IPS-18c (cell line): ENCODE measurements at regions not wholly inside any gene's neighbourhood (a gene's known extent, or its start where the extent isn't known, plus 50 kb on each side); places are given as distances from the start of the nearest gene placed in this dataset.

Source experiments
- H3K4me3 ChIP-seq: 2 replicates; pipeline ENCODE4 v1.7.0; 2013; ENCODE audit warnings: low read depth, mild to moderate bottlenecking, low read length, moderate library complexity; ENCODE audit not compliant: insufficient read depth
- H3K9me3 ChIP-seq: one replicate; pipeline ENCODE4 v1.6.1; 2013; ENCODE audit warnings: mild to moderate bottlenecking, low read length, moderate library complexity; ENCODE audit not compliant: control insufficient read depth, insufficient read depth

DNA sequence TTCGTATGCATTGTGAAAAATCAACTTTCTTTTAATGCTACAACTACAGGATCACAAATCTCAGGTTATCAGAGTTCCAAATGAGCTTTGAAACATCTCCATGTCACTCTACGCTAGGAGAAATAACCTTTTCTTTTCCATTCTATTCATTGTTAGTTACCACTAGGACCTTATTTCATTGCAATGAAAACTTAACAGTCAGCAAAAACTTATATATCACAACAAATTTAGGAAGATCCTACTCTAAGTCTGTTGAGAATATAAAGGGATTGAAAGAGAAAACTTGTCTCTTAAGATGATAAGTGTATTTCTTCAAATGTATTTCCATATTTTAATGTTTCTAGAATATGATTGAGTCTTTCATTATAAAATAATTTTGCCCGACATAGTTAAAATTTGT, 539.1 kb downstream of the TMTC2 start:
- H3K9me3 ChIP-seq: no peaks in the 10 kb centered on the region
- no peak overlapping the region for H3K4me3 ChIP-seq

DNA sequence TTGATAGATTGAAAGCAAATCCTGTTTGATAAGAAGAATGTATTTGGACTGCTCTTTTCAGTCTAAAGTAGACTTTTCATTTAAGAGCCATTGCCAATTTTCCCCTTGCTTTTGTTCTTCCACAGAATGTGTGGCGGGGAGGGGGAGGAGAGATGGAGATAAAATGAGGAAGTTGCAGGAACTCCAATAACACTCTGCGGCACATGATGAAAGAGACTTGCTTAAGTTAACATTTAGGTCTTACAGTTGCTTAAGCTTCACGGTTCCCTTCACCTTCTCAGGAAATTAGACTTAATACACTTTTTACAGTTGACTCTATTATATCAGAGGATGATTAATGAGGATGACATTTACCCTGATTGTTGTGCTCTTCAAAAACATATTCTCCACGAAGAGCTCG, 537.3 kb downstream of the TMTC2 start:
- Histone ChIP-seq H3K4me3 (no peak overlapping the region), H3K9me3 (no peaks in the 10 kb centered on the region)

DNA sequence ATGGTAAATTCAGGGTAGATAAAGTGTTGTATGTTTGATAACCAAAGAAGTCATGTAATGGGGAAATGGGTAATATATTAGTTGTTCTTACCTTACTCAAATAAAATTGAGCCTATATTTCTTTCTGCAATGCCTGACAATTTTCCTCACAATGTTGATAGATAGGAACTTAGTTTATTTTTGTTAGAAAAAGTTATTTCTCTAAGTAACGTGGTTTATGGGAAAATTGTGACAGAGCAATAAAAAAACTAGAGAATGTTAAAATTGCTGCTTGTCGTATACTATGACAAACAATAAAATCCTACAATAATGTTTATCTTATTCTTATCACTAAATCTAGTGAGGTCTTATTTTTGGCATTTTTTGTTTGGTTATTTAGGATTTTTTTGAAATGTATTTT, 534.1 kb downstream of the TMTC2 start:
- H3K9me3 ChIP-seq: no peaks in the 10 kb centered on the region
- no peak overlapping the region for H3K4me3 ChIP-seq

DNA sequence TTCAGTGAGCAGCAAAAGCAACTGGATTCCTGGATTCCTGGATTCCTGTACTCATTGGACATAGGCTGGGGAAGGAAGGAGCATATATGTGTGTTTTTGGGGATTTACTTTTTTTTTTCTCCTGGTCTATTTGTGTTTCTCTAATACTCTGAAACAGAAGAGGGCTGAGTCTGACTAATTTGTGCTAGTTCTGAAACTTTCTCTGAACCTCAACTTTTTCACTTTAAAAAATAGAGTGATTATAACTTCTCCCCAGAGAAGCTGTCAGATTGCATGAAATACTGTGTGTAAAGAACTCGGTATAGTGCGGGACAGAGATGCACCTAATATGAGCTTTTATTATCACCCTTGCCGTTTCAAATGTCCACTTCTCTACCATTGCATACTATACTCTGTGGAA, 529.5 kb downstream of the TMTC2 start:
- no peak overlapping the region for H3K4me3 ChIP-seq
- H3K9me3 ChIP-seq: no peaks in the 10 kb centered on the region

DNA sequence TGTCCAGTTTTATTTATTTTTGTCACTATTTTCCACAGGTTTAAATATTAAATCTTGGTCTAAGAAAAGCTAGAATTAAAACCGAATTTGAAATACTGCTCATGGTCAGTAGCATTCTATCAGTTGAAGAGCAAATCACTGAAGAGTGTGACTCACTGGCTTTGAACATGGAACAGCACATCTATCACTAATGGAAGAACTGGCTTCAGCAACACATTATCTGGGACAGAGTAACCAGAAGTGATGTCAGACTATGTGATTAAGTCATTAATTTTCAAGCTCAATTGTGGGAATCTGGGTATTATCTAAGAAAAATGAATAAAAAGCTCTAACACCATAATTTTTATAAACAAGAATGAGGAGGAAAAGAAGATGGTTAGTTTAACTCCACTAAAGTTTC, 527.5 kb downstream of the TMTC2 start:
- Histone ChIP-seq H3K9me3 (no peaks in the 10 kb centered on the region), H3K4me3 (no peak overlapping the region)

GRCh38 chr12:83210933-83211332, 524.2 kb downstream of the TMTC2 start:
- Histone ChIP-seq H3K4me3 (no peak overlapping the region), H3K9me3 (no peaks in the 10 kb centered on the region)

GRCh38 chr12:83199069-83199468, 512.4 kb downstream of the TMTC2 start:
- H3K4me3 ChIP-seq: no peak overlapping the region
- H3K9me3 ChIP-seq: no peaks in the 10 kb centered on the region

DNA sequence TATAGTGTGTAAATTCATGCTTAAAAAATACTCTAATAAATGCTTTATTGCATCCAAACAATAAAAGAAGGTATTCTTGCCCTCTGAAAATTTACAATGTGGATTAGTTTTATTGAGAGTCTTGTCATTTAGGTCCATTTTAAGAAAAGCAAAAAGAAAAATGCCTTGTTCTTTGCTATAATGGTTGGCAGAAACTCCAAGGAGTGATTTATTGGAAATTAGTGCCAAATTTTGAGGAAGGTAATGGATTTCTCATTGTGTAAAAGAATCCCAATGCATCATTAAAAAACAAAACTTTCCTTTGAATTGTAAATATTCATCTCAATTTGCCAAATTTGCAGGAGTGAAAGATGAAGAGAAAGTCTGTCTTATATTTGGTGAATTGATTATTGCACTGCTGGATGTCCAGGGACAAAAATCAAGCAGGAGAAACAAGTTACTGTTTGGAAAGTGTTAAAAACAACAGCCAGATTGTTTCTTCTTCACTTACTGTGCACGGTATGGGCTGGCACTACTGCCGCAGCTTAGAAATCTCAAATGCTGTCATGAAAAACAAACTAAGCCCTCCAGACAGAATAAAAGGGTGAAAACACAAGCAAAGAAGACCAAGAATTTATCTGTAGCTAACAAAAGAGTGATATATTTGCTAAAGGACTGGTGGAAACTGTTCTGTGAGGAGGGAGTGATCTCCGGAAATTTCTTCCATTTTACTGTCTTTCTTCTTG, 511.7 kb downstream of the TMTC2 start:
- H3K4me3 ChIP-seq: no peak overlapping the region
- H3K9me3 ChIP-seq: no peaks in the 10 kb centered on the region

DNA sequence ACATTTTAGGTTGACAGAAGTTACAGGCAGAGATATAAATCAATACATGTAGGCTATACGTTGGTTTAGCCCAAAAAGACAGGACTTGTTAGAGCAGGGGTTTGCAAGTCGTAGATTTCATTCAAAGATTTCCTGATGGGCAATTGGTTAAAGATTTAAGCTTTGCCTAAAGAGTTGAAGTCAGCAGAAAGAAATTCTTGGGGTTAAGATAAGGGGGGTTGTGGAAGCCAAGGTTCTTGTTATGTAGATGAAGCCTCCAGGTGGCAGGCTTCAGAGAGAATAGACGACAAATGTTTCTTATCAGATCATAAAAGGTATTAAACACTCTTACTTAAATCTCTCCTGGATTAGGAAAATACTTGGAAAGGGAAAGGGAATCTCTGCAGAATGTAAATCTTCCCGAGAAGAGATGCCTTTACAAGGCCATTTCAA, 510.8 kb downstream of the TMTC2 start:
- H3K4me3 ChIP-seq: no peak overlapping the region
- no peaks in the 10 kb centered on the region for H3K9me3 ChIP-seq

- H3K4me3 ChIP-seq: no peak overlapping the region
- H3K9me3 ChIP-seq: no peaks in the 10 kb centered on the region
Measured at GRCh38 chr12:83196694-83197350, 510.1 kb downstream of the TMTC2 start.

GRCh38 chr12:83190631-83191390, 504.1 kb downstream of the TMTC2 start:
- no peak overlapping the region for H3K4me3 ChIP-seq
- no peaks in the 10 kb centered on the region for H3K9me3 ChIP-seq

DNA sequence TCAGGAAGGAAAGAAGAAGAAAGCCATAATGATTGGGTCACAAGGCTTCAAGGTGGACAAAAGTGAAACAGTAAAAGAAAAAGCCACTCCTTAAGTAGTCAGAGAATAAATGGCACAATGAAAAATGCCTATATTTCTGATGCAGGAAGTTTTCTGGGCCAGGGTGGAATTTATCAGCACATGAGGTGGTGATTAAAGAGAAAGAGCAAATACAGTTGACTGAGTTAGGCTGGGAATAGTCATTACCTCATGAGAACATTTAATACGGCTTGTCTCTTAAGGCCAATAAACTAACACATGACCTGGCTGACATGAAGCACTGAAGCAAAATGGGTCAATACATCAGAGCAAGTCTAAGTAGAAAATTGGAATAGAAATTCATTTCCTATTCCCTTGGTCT, 499.7 kb downstream of the TMTC2 start:
- Histone ChIP-seq H3K4me3 (no peak overlapping the region), H3K9me3 (no peaks in the 10 kb centered on the region)

DNA sequence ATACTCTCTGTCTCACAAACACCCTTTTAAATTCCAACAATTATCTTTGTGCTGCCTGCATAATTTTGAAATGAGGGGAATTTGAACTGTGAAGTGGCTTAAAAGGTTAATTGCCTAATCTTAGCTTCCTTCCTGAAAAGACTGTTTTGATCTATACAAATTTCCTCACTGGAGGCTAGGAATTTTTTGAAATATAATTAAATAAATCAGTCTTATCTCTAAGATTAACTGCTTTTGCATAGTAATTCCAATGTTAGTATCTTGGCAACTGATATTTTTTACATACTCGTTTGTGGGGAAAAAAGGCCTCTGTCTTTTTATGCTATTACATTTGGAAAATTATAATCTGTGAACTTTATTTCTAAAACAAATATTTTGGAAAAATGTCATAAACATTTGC, 498.5 kb downstream of the TMTC2 start:
- Histone ChIP-seq H3K4me3 (no peak overlapping the region), H3K9me3 (no peaks in the 10 kb centered on the region)
